ENCODE measurements at regions not wholly inside any gene's neighbourhood (a gene's known extent, or its start where the extent isn't known, plus 50 kb on each side); places are given as distances from the start of the nearest gene placed in this dataset.

DNA sequence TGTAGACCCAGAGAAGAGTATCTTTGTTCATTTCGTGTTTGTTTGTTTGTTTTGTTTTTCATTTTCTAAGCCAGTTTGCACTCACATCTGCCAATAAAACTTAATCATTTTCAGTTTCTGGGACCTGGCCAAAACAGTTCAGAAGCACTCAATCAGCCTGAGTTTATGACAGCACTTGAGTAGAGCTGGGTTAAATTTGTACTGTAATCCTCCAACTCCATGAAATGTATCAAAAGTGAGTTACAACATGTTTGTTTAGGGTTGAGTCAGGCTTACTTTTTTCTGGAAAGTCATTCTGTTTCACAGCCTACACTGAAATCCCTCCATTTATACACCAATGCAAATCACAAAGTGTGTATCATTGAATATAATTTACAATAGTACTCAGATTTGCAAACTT is 91.9 kb downstream of the ZWINT start:
- Histone ChIP-seq H4K91ac (ENCODE audit: low read depth, low read length) (no peak overlapping the region), H4K12ac (ENCODE audit: low read depth, low read length) (no peak overlapping the region), H3K4ac (ENCODE audit: low read depth, low read length) (no peak overlapping the region), H3K9ac (ENCODE audit: low read length) (no peak overlapping the region), H3K4me1 (ENCODE audit: control insufficient read depth in 1 of 2, insufficient read depth in 2 of 2, low read length in 2 of 2) (no peaks in the 10 kb centered on the region), H3K36me3 (ENCODE audit: control insufficient read depth in 1 of 2, insufficient read depth in 2 of 2, low read length in 2 of 2) (no peaks in the 10 kb centered on the region), H2BK120ac (ENCODE audit: insufficient read depth, low read length, poor library complexity) (no peak overlapping the region), H3K27me3 (ENCODE audit: insufficient read depth, low read length) (no peaks in the 10 kb centered on the region), H3K4me2 (ENCODE audit: low read length) (no peak overlapping the region), H3K18ac (ENCODE audit: low read length) (no peak overlapping the region), H2AK5ac (ENCODE audit: low read length) (no peak overlapping the region), H3K14ac (ENCODE audit: low read length) (no peak overlapping the region), H4K8ac (ENCODE audit: low read depth, low read length) (no peak overlapping the region), H3K4me3 (ENCODE audit: low read depth, low read length) (no peak overlapping the region), H3K79me1 (ENCODE audit: low read length) (no peaks in the 10 kb centered on the region), H2AFZ (ENCODE audit: insufficient read depth, low read length, poor library complexity) (no peak overlapping the region), H2BK5ac (ENCODE audit: low read depth, low read length, poor library complexity) (no peak overlapping the region), H3K9me3 (ENCODE audit: insufficient read depth, low read depth, low read length) (no peaks in the 10 kb centered on the region), H3K23ac (ENCODE audit: low read length) (no peak overlapping the region), H2BK12ac (ENCODE audit: low read length) (no peak overlapping the region), H3K79me2 (ENCODE audit: control insufficient read depth, insufficient read depth, low read length, poor library complexity) (no peaks in the 10 kb centered on the region), H3K27ac (ENCODE audit: low read depth, low read length) (no peak overlapping the region)
- DNase-seq, result no peak
- no CpG with 5 or more reads among the region's 1 CpG for WGBS (ENCODE audit: extremely low coverage, insufficient coverage, insufficient read length)

DNA sequence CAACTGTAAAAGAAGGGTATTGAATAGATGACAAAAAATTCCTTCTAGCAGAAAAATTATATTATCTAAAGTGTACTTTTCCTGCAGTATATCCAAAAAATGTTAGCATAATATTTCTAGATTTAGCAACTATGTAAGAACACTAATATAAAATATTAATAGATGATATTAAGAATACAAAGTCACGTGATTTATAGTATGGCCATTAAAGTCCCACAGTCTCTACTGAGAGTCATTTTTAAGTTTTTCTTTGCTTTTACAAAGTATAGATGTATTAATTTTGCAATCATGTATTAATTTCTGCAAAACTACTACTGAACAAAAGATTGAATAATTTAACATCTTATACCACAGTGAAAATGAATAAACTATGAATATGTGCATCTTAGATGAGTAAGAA is 94.9 kb downstream of the ZWINT start:
- Histone ChIP-seq H3K4me1 (ENCODE audit: control insufficient read depth in 1 of 2, insufficient read depth in 2 of 2, low read length in 2 of 2) (no peaks in the 10 kb centered on the region), H3K18ac (ENCODE audit: low read length) (no peak overlapping the region), H2BK12ac (ENCODE audit: low read length) (no peak overlapping the region), H3K9me3 (ENCODE audit: insufficient read depth, low read depth, low read length) (no peaks in the 10 kb centered on the region), H4K91ac (ENCODE audit: low read depth, low read length) (no peak overlapping the region), H3K4me2 (ENCODE audit: low read length) (no peak overlapping the region), H3K4ac (ENCODE audit: low read depth, low read length) (no peak overlapping the region), H3K36me3 (ENCODE audit: control insufficient read depth in 1 of 2, insufficient read depth in 2 of 2, low read length in 2 of 2) (no peaks in the 10 kb centered on the region), H2AFZ (ENCODE audit: insufficient read depth, low read length, poor library complexity) (no peak overlapping the region), H4K8ac (ENCODE audit: low read depth, low read length) (no peak overlapping the region), H2BK5ac (ENCODE audit: low read depth, low read length, poor library complexity) (no peak overlapping the region), H2BK120ac (ENCODE audit: insufficient read depth, low read length, poor library complexity) (no peak overlapping the region), H3K27ac (ENCODE audit: low read depth, low read length) (no peak overlapping the region), H4K12ac (ENCODE audit: low read depth, low read length) (no peak overlapping the region), H3K23ac (ENCODE audit: low read length) (no peak overlapping the region), H3K79me1 (ENCODE audit: low read length) (no peaks in the 10 kb centered on the region), H3K79me2 (ENCODE audit: control insufficient read depth, insufficient read depth, low read length, poor library complexity) (no peaks in the 10 kb centered on the region), H3K27me3 (ENCODE audit: insufficient read depth, low read length) (no peaks in the 10 kb centered on the region), H3K4me3 (ENCODE audit: low read depth, low read length) (no peak overlapping the region), H2AK5ac (ENCODE audit: low read length) (no peak overlapping the region), H3K9ac (ENCODE audit: low read length) (no peak overlapping the region), H3K14ac (ENCODE audit: low read length) (no peak overlapping the region)
- no CpG with 5 or more reads among the region's 1 CpG for WGBS (ENCODE audit: extremely low coverage, insufficient coverage, insufficient read length)
- no peak for DNase-seq

DNA sequence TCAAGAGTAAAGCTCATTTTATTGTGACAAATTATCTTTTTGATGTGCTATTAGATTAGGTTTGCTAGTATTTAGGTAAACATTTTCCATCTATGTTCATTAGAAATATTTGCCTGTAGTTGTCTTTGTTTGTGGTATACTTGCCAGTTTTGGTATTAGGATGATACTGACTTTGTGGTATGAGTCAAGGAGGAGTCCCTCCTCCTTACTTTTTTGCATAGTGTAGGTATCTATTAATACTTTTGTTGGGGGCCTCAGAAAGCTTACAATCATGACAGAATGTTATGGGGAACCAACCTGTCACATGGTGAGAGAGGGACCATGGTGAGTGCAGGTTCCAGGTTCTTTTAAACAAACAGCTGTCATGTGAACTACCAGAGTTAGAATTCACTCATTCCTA is 102.1 kb downstream of the ZWINT start:
- DNase-seq, result no peak
- no peaks in the 10 kb centered on the region for H3K79me1 ChIP-seq (ENCODE audit: low read length)
- no peak overlapping the region for H2BK12ac ChIP-seq (ENCODE audit: low read length)
- no peak overlapping the region for H4K91ac ChIP-seq (ENCODE audit: low read depth, low read length)
- H3K9me3 ChIP-seq (ENCODE audit: insufficient read depth, low read depth, low read length), result no peaks in the 10 kb centered on the region
- H3K14ac ChIP-seq (ENCODE audit: low read length), result no peak overlapping the region
- H3K4me2 ChIP-seq (ENCODE audit: low read length), result no peak overlapping the region
- no peaks in the 10 kb centered on the region for H3K27me3 ChIP-seq (ENCODE audit: insufficient read depth, low read length)
- no peak overlapping the region for H3K18ac ChIP-seq (ENCODE audit: low read length)
- no peak overlapping the region for H3K23ac ChIP-seq (ENCODE audit: low read length)
- no peaks in the 10 kb centered on the region for H3K4me1 ChIP-seq (ENCODE audit: control insufficient read depth in 1 of 2, insufficient read depth in 2 of 2, low read length in 2 of 2)
- H4K8ac ChIP-seq (ENCODE audit: low read depth, low read length), result no peak overlapping the region
- no peak overlapping the region for H3K4ac ChIP-seq (ENCODE audit: low read depth, low read length)
- H2BK5ac ChIP-seq (ENCODE audit: low read depth, low read length, poor library complexity), result no peak overlapping the region
- H3K27ac ChIP-seq (ENCODE audit: low read depth, low read length), result no peak overlapping the region
- H3K79me2 ChIP-seq (ENCODE audit: control insufficient read depth, insufficient read depth, low read length, poor library complexity), result no peaks in the 10 kb centered on the region
- no peaks in the 10 kb centered on the region for H3K36me3 ChIP-seq (ENCODE audit: control insufficient read depth in 1 of 2, insufficient read depth in 2 of 2, low read length in 2 of 2)
- no peak overlapping the region for H2AK5ac ChIP-seq (ENCODE audit: low read length)
- H2AFZ ChIP-seq (ENCODE audit: insufficient read depth, low read length, poor library complexity), result no peak overlapping the region
- H3K4me3 ChIP-seq (ENCODE audit: low read depth, low read length), result no peak overlapping the region
- H4K12ac ChIP-seq (ENCODE audit: low read depth, low read length), result no peak overlapping the region
- no peak overlapping the region for H3K9ac ChIP-seq (ENCODE audit: low read length)
- no peak overlapping the region for H2BK120ac ChIP-seq (ENCODE audit: insufficient read depth, low read length, poor library complexity)

DNA sequence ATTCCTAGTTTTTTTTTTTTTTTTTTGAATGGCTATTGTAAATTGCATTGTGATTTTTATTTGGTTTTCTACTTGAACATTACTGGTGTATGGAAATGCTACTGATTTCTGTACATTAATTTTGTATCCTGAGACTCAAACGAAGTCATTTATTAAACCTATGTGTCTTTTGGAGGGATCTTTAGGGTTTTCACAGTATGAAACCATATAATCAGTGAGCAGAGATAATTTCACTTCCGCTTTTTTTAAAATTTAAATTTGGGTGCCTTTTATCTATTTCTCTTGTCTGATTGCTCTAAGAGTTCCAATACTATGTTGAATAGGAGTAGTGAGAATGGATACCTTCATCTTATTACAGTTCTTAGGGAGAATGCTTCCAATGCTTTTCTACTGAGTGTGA is 102.7 kb downstream of the ZWINT start:
- no peak overlapping the region for H3K23ac ChIP-seq (ENCODE audit: low read length)
- no peak for DNase-seq
- WGBS (ENCODE audit: extremely low coverage, insufficient coverage, insufficient read length), result no CpG with 5 or more reads among the region's 2 CpGs

DNA sequence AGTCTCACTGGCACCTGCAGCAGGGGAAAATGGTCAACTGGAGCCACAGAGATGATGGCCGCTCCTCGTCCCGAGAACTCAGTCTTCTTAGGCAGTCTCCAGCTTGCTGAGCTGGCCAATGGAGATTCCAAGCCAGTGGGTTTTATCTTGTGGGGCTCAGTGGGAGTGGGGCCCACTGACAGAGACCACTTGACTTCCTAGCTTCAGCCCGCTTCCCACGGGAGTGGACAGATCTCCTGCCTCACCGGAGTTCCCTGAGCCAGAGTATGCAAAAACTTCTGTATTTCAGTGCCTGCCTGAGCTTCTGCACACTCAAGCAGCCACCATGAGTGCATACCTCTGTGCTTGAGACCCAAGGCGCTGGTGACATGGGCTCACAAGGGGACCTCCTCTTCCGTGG is 105.8 kb downstream of the ZWINT start:
- no peak overlapping the region for H3K23ac ChIP-seq (ENCODE audit: low read length)
- H3K4ac ChIP-seq (ENCODE audit: low read depth, low read length), result no peak overlapping the region
- no peak overlapping the region for H2AK5ac ChIP-seq (ENCODE audit: low read length)
- no peak overlapping the region for H3K9ac ChIP-seq (ENCODE audit: low read length)
- no peaks in the 10 kb centered on the region for H3K27me3 ChIP-seq (ENCODE audit: insufficient read depth, low read length)
- no peak overlapping the region for H2BK120ac ChIP-seq (ENCODE audit: insufficient read depth, low read length, poor library complexity)
- H3K36me3 ChIP-seq (ENCODE audit: control insufficient read depth in 1 of 2, insufficient read depth in 2 of 2, low read length in 2 of 2), result no peaks in the 10 kb centered on the region
- no peaks in the 10 kb centered on the region for H3K79me2 ChIP-seq (ENCODE audit: control insufficient read depth, insufficient read depth, low read length, poor library complexity)
- H4K91ac ChIP-seq (ENCODE audit: low read depth, low read length), result no peak overlapping the region
- no peak overlapping the region for H4K12ac ChIP-seq (ENCODE audit: low read depth, low read length)
- no peak overlapping the region for H2AFZ ChIP-seq (ENCODE audit: insufficient read depth, low read length, poor library complexity)
- H3K18ac ChIP-seq (ENCODE audit: low read length), result no peak overlapping the region
- no peaks in the 10 kb centered on the region for H3K79me1 ChIP-seq (ENCODE audit: low read length)
- no CpG with 5 or more reads among the region's 8 CpGs for WGBS (ENCODE audit: extremely low coverage, insufficient coverage, insufficient read length)
- H2BK5ac ChIP-seq (ENCODE audit: low read depth, low read length, poor library complexity), result no peak overlapping the region
- no peak overlapping the region for H3K4me3 ChIP-seq (ENCODE audit: low read depth, low read length)
- H3K27ac ChIP-seq (ENCODE audit: low read depth, low read length), result no peak overlapping the region
- H3K4me2 ChIP-seq (ENCODE audit: low read length), result no peak overlapping the region
- H3K4me1 ChIP-seq (ENCODE audit: control insufficient read depth in 1 of 2, insufficient read depth in 2 of 2, low read length in 2 of 2), result no peaks in the 10 kb centered on the region
- no peak overlapping the region for H4K8ac ChIP-seq (ENCODE audit: low read depth, low read length)
- H3K9me3 ChIP-seq (ENCODE audit: insufficient read depth, low read depth, low read length), result no peaks in the 10 kb centered on the region
- no peak for DNase-seq
- no peak overlapping the region for H3K14ac ChIP-seq (ENCODE audit: low read length)
- no peak overlapping the region for H2BK12ac ChIP-seq (ENCODE audit: low read length)

More for the DNA sequence above, 102.7 kb downstream of the ZWINT start:
- Histone ChIP-seq H4K8ac (ENCODE audit: low read depth, low read length) (no peak overlapping the region), H2BK5ac (ENCODE audit: low read depth, low read length, poor library complexity) (no peak overlapping the region), H3K4ac (ENCODE audit: low read depth, low read length) (no peak overlapping the region), H3K27ac (ENCODE audit: low read depth, low read length) (no peak overlapping the region), H4K91ac (ENCODE audit: low read depth, low read length) (no peak overlapping the region), H3K4me3 (ENCODE audit: low read depth, low read length) (no peak overlapping the region), H4K12ac (ENCODE audit: low read depth, low read length) (no peak overlapping the region), H3K18ac (ENCODE audit: low read length) (no peak overlapping the region), H3K79me1 (ENCODE audit: low read length) (no peaks in the 10 kb centered on the region), H3K79me2 (ENCODE audit: control insufficient read depth, insufficient read depth, low read length, poor library complexity) (no peaks in the 10 kb centered on the region), H2AK5ac (ENCODE audit: low read length) (no peak overlapping the region), H3K27me3 (ENCODE audit: insufficient read depth, low read length) (no peaks in the 10 kb centered on the region), H3K9me3 (ENCODE audit: insufficient read depth, low read depth, low read length) (no peaks in the 10 kb centered on the region), H3K9ac (ENCODE audit: low read length) (no peak overlapping the region), H2AFZ (ENCODE audit: insufficient read depth, low read length, poor library complexity) (no peak overlapping the region), H2BK12ac (ENCODE audit: low read length) (no peak overlapping the region), H3K4me2 (ENCODE audit: low read length) (no peak overlapping the region), H3K14ac (ENCODE audit: low read length) (no peak overlapping the region), H3K36me3 (ENCODE audit: control insufficient read depth in 1 of 2, insufficient read depth in 2 of 2, low read length in 2 of 2) (no peaks in the 10 kb centered on the region), H2BK120ac (ENCODE audit: insufficient read depth, low read length, poor library complexity) (no peak overlapping the region), H3K4me1 (ENCODE audit: control insufficient read depth in 1 of 2, insufficient read depth in 2 of 2, low read length in 2 of 2) (no peaks in the 10 kb centered on the region)

Data from trophoblast cell (in vitro differentiated cells and primary cell).